DND-41 (cell line): ENCODE measurements at regions not wholly inside any gene's neighbourhood (a gene's known extent, or its start where the extent isn't known, plus 50 kb on each side); places are given as distances from the start of the nearest gene placed in this dataset.
"Not testable (repeated sequence)": the region's sequence is repeated elsewhere in the genome, so short reads cannot be mapped to it uniquely, and the experiment has no call there.

Experiments used
- ATAC-seq: fragments of 200-7000 bp; cut with Tn5 transposase; 3 replicates; pipeline ENCODE4 v1.9.1; 2021; ENCODE audit warnings: low read depth; ENCODE audit not compliant: insufficient read depth
- DNase-seq: peaks from one replicate; pipeline ENCODE4 v3.0.0-alpha.2; 2020
- H2AFZ ChIP-seq: 2 replicates; pipeline ENCODE4 v1.6.0; 2012; ENCODE audit warnings: low read depth, low read length
- H3K27ac ChIP-seq: 2 replicates; pipeline ENCODE4 v1.5.1; 2012; ENCODE audit warnings: low read length, inconsistent platforms
- H3K27me3 ChIP-seq: fragments of 200-600 bp; sonication (generic); 2 replicates; pipeline ENCODE4 v1.6.0; 2012; ENCODE audit warnings: low read length, mild to moderate bottlenecking, inconsistent platforms; ENCODE audit not compliant: insufficient read depth, poor library complexity
- H3K36me3 ChIP-seq: 2 replicates; pipeline ENCODE4 v1.5.1; 2012; ENCODE audit warnings: low read length, inconsistent platforms; ENCODE audit not compliant: insufficient read depth
- H3K4me1 ChIP-seq: 2 replicates; pipeline ENCODE4 v1.5.1; 2012; ENCODE audit warnings: mild to moderate bottlenecking, low read length; ENCODE audit not compliant: insufficient read depth
- H3K4me2 ChIP-seq: 2 replicates; pipeline ENCODE4 v1.6.0; 2012; ENCODE audit warnings: mild to moderate bottlenecking, moderate library complexity, low read length, inconsistent platforms; ENCODE audit not compliant: insufficient read depth
- H3K4me3 ChIP-seq, 2 experiments: fragments of 200-600 bp in 1 of 2; shearing (Covaris generic) in 1 of 2; 2 replicates each; pipeline ENCODE4 v1.5.1; 2012 to 2016; ENCODE audit warnings: inconsistent platforms in 2 of 2, low read length in 2 of 2, mild to moderate bottlenecking in 2 of 2, low read depth in 1 of 2, moderate library complexity in 1 of 2
- H3K79me2 ChIP-seq: 2 replicates; pipeline ENCODE4 v1.6.0; 2012; ENCODE audit warnings: low read length, inconsistent platforms; ENCODE audit not compliant: insufficient read depth
- H3K9ac ChIP-seq: 2 replicates; pipeline ENCODE4 v1.6.0; 2012; ENCODE audit warnings: low read depth, mild to moderate bottlenecking, inconsistent platforms, low read length, moderate library complexity
- H3K9me3 ChIP-seq: 2 replicates; pipeline ENCODE4 v1.5.1; 2012; ENCODE audit warnings: low read length, moderate library complexity, mild to moderate bottlenecking, inconsistent platforms; ENCODE audit not compliant: insufficient read depth, severe bottlenecking
- H4K20me1 ChIP-seq: 2 replicates; pipeline ENCODE4 v1.6.0; 2012; ENCODE audit warnings: low read length; ENCODE audit not compliant: insufficient read depth
- CTCF ChIP-seq: IDR thresholded peaks from 2 replicates; pipeline ENCODE4 v1.5.1; 2012; ENCODE audit warnings: borderline replicate concordance, low read length, moderate library complexity, mild to moderate bottlenecking; ENCODE audit not compliant: poor library complexity, severe bottlenecking; ENCODE audit errors: extremely low read depth
- EZH2 ChIP-seq: IDR thresholded peaks from 3 replicates; pipeline ENCODE4 v1.6.1; 2012; ENCODE audit warnings: borderline replicate concordance, low read depth, mild to moderate bottlenecking, moderate library complexity, low read length, inconsistent platforms; ENCODE audit not compliant: severe bottlenecking

GRCh38 chr17:71024969-71025368 is 855.6 kb downstream of the KCNJ2 start:
- Histone ChIP-seq H3K36me3 (no peaks in the 10 kb centered on the region), H3K9ac (no peak overlapping the region), H3K27me3 (no peaks in the 10 kb centered on the region), H3K4me1 (no peaks in the 10 kb centered on the region), H3K27ac (no peak overlapping the region), H4K20me1 (no peaks in the 10 kb centered on the region), H3K9me3 (no peaks in the 10 kb centered on the region), H3K4me3 (no peak overlapping the region), H3K4me2 (no peak overlapping the region), H2AFZ (no peak overlapping the region), H3K79me2 (no peaks in the 10 kb centered on the region)
- DNase-seq (no peak), ATAC-seq (no peak)
- TF ChIP-seq CTCF (no peak), EZH2 (no peak)

DNA sequence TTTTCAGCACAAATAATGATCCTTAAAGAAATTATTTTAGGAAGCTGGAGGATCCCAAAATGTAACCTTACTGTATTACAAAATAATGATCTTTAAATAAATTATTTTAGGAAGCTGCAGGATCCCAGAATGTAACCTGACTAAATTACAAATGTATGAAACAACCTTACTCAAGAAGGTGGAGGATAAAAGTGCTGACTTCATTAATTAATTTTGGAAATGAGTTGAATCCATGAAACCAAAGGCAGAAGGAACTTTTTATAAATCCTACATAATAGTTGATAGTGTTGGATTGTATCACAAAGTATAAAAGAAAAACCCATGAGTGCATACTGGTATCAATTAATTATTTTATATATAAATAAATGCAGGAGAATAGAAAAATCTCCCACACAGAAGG is 859.9 kb downstream of the KCNJ2 start:
- TF ChIP-seq EZH2 (no peak), CTCF (no peak)
- H3K27ac ChIP-seq: no peak overlapping the region
- no peaks in the 10 kb centered on the region for H3K36me3 ChIP-seq
- H2AFZ ChIP-seq: no peak overlapping the region
- DNase-seq (no peak), ATAC-seq (no peak)
- H3K4me3 ChIP-seq: no peak overlapping the region
- no peaks in the 10 kb centered on the region for H3K27me3 ChIP-seq
- H3K9me3 ChIP-seq: no peaks in the 10 kb centered on the region
- H3K9ac ChIP-seq: no peak overlapping the region
- no peaks in the 10 kb centered on the region for H3K79me2 ChIP-seq
- no peaks in the 10 kb centered on the region for H4K20me1 ChIP-seq
- H3K4me1 ChIP-seq: no peaks in the 10 kb centered on the region
- no peak overlapping the region for H3K4me2 ChIP-seq

- not testable (repeated sequence) for H3K79me2 ChIP-seq, H3K9ac ChIP-seq, H3K4me1 ChIP-seq, H3K36me3 ChIP-seq, DNase-seq, ATAC-seq, H2AFZ ChIP-seq, H3K9me3 ChIP-seq, H3K4me3 ChIP-seq, H3K4me2 ChIP-seq, H4K20me1 ChIP-seq, H3K27ac ChIP-seq, H3K27me3 ChIP-seq
Measured at GRCh38 chr17:71031286-71031685, 862.0 kb downstream of the KCNJ2 start.

GRCh38 chr17:71032746-71033273 is 863.5 kb downstream of the KCNJ2 start:
- no peaks in the 10 kb centered on the region for H3K36me3 ChIP-seq
- no peak overlapping the region for H2AFZ ChIP-seq
- H4K20me1 ChIP-seq: no peaks in the 10 kb centered on the region
- H3K4me2 ChIP-seq: no peak overlapping the region
- no peaks in the 10 kb centered on the region for H3K27me3 ChIP-seq
- no peak overlapping the region for H3K27ac ChIP-seq
- no peak overlapping the region for H3K4me3 ChIP-seq
- H3K9ac ChIP-seq: no peak overlapping the region
- ATAC-seq: no peak
- H3K79me2 ChIP-seq: no peaks in the 10 kb centered on the region
- DNase-seq: no peak
- H3K9me3 ChIP-seq: no peaks in the 10 kb centered on the region
- no peaks in the 10 kb centered on the region for H3K4me1 ChIP-seq
- TF ChIP-seq EZH2 (no peak), CTCF (no peak)
